H1 (cell line): ENCODE measurements at regions not wholly inside any gene's neighbourhood (a gene's known extent, or its start where the extent isn't known, plus 50 kb on each side); places are given as distances from the start of the nearest gene placed in this dataset.
A peak's percentile ranks its signal among the peaks of the same experiment; 100 is the strongest.

Experiments used
- CTCF ChIA-PET: fragments of 300-600 bp; sonication (Branson Sonifier 250); formaldehyde crosslinking; loops from one replicate; lab custom pipeline; 2021; ENCODE audit not compliant: partially characterized antibody; lab: Charles Lee
- POLR2A ChIA-PET: fragments of 300-600 bp; sonication (Branson Sonifier 250); formaldehyde crosslinking; loops from one replicate; lab custom pipeline; 2021; ENCODE audit warnings: inconsistent platforms; ENCODE audit not compliant: partially characterized antibody; lab: Charles Lee
- DNase-seq, 2 experiments: peaks; one replicate each; pipeline versions ENCODE4 v3.0.0 to v3.0.0-alpha.2; 2010 to 2022; ENCODE audit warnings: low spot score in 2 of 2, low read depth in 1 of 2, mixed read lengths in 1 of 2
- FAIRE-seq: peaks from 2 replicates; lab custom pipeline; 2011; peaks lifted over from hg19 to GRCh38; lab: Jason Lieb, UNC
- H2AFZ ChIP-seq: 2 replicates; pipeline ENCODE4 v1.8.1; 2012; ENCODE audit warnings: low read length, inconsistent platforms
- H2AK5ac ChIP-seq: 2 replicates; pipeline ENCODE4 v1.6.1; 2013; ENCODE audit warnings: low read depth, low read length
- H2BK120ac ChIP-seq: replicated peaks from 2 replicates; pipeline ENCODE3; 2013; ENCODE audit warnings: low read depth, low read length, inconsistent platforms
- H2BK12ac ChIP-seq: 2 replicates; pipeline ENCODE4 v1.6.1; 2013; ENCODE audit warnings: low read depth, low read length
- H2BK15ac ChIP-seq: 2 replicates; pipeline ENCODE4 v1.6.1; 2013; ENCODE audit warnings: low read length
- H2BK20ac ChIP-seq: 2 replicates; pipeline ENCODE4 v1.6.1; 2013; ENCODE audit warnings: low read length
- H2BK5ac ChIP-seq: 2 replicates; pipeline ENCODE4 v1.6.1; 2013; ENCODE audit warnings: low read depth, low read length
- H3K14ac ChIP-seq: 2 replicates; pipeline ENCODE4 v1.6.1; 2013; ENCODE audit warnings: inconsistent platforms; ENCODE audit not compliant: insufficient read length
- H3K18ac ChIP-seq: 2 replicates; pipeline ENCODE4 v1.6.1; 2013; ENCODE audit warnings: low read length; ENCODE audit errors: extremely low read depth
- H3K23ac ChIP-seq: 2 replicates; pipeline ENCODE4 v1.6.1; 2013; ENCODE audit warnings: inconsistent platforms; ENCODE audit not compliant: insufficient read length
- H3K23me2 ChIP-seq: 2 replicates; pipeline ENCODE4 v1.6.1; 2013; ENCODE audit warnings: low read depth, low read length
- H3K27ac ChIP-seq: 2 replicates; pipeline ENCODE4 v1.6.1; 2011; ENCODE audit warnings: low read depth, low read length, inconsistent platforms
- H3K27me3 ChIP-seq, 4 experiments: replicated peaks in 1 of 4; 1 replicate in 1 of 4; 2 replicates in 3 of 4; pipeline versions ENCODE4 v1.6.1 to v1.8.1; 2011 to 2013; ENCODE audit warnings: low read length in 3 of 4, mild to moderate bottlenecking in 3 of 4, inconsistent platforms in 2 of 4, mixed read lengths in 2 of 4, moderate library complexity in 1 of 4; ENCODE audit not compliant: control insufficient read depth in 3 of 4, insufficient read depth in 3 of 4; ENCODE audit errors: extremely low read depth in 1 of 4
- H3K36me3 ChIP-seq, 4 experiments: 2 replicates each; pipeline versions ENCODE4 v1.6.1 to v1.8.1; 2011 to 2013; ENCODE audit warnings: mild to moderate bottlenecking in 4 of 4, low read length in 3 of 4, moderate library complexity in 2 of 4, control low read depth in 1 of 4, inconsistent platforms in 1 of 4; ENCODE audit not compliant: insufficient read depth in 4 of 4, control insufficient read depth in 2 of 4
- H3K4ac ChIP-seq: replicated peaks from 2 replicates; pipeline ENCODE3; 2013; ENCODE audit warnings: low read length, low read depth, mixed read lengths, inconsistent platforms; ENCODE audit not compliant: insufficient read length
- H3K4me1 ChIP-seq, 4 experiments: replicated peaks in 1 of 4; 1 replicate in 1 of 4; 2 replicates in 3 of 4; pipeline versions ENCODE4 v1.6.1 to v1.8.1; 2011 to 2013; ENCODE audit warnings: low read length in 3 of 4, inconsistent platforms in 2 of 4, mixed read lengths in 1 of 4; ENCODE audit not compliant: insufficient read depth in 4 of 4, control insufficient read depth in 3 of 4
- H3K4me2 ChIP-seq, 2 experiments: 2 replicates each; pipeline versions ENCODE4 v1.6.1 to v1.8.1; 2011 to 2013; ENCODE audit warnings: low read depth in 2 of 2, low read length in 2 of 2, control low read depth in 1 of 2, inconsistent platforms in 1 of 2, mild to moderate bottlenecking in 1 of 2; ENCODE audit not compliant: insufficient read depth in 1 of 2
- H3K4me3 ChIP-seq, 4 experiments: fragments of 200-600, 300-600 bp in 1 of 4; sonication (generic), shearing (Covaris generic), sonication (Bioruptor Twin) in 1 of 4; 2 replicates each; pipeline versions ENCODE4 v1.5.1 to v1.8.1; 2011 to 2016; ENCODE audit warnings: low read length in 4 of 4, low read depth in 3 of 4, control low read depth in 2 of 4, inconsistent platforms in 2 of 4, mild to moderate bottlenecking in 2 of 4, mixed read lengths in 1 of 4, moderate library complexity in 1 of 4; ENCODE audit not compliant: insufficient read depth in 2 of 4; ENCODE audit errors: extremely low read depth in 1 of 4
- H3K56ac ChIP-seq: replicated peaks from 2 replicates; pipeline ENCODE3; 2013; ENCODE audit warnings: low read depth, mild to moderate bottlenecking, mixed read lengths, low read length, inconsistent platforms; ENCODE audit not compliant: insufficient read length
- H3K79me1 ChIP-seq: 2 replicates; pipeline ENCODE4 v1.6.1; 2013; ENCODE audit warnings: low read depth, low read length, control low read depth
- H3K79me2 ChIP-seq, 2 experiments: 2 replicates each; pipeline versions ENCODE4 v1.6.1 to v1.8.1; 2012 to 2013; ENCODE audit warnings: low read length in 2 of 2, mild to moderate bottlenecking in 2 of 2, inconsistent platforms in 1 of 2; ENCODE audit not compliant: insufficient read depth in 2 of 2, control insufficient read depth in 1 of 2
- H3K9ac ChIP-seq, 4 experiments: replicated peaks in 1 of 4; 1 replicate in 1 of 4; 2 replicates in 3 of 4; pipeline versions ENCODE4 v1.6.1 to v1.8.1; 2011 to 2013; ENCODE audit warnings: low read depth in 3 of 4, low read length in 3 of 4, control low read depth in 2 of 4, mild to moderate bottlenecking in 2 of 4, moderate library complexity in 2 of 4, inconsistent platforms in 1 of 4; ENCODE audit errors: extremely low read depth in 1 of 4
- H3K9me3 ChIP-seq, 2 experiments: 2 replicates each; pipeline versions ENCODE4 v1.6.1 to v1.8.1; 2012 to 2013; ENCODE audit warnings: mild to moderate bottlenecking in 2 of 2, moderate library complexity in 2 of 2, control low read depth in 1 of 2, inconsistent platforms in 1 of 2, low read depth in 1 of 2, low read length in 1 of 2, mixed read lengths in 1 of 2; ENCODE audit not compliant: insufficient read depth in 2 of 2
- H4K20me1 ChIP-seq, 2 experiments: replicated peaks in 1 of 2; 2 replicates each; pipeline versions ENCODE3 to v1.8.1; 2011 to 2013; ENCODE audit warnings: inconsistent platforms in 2 of 2, low read length in 2 of 2, mild to moderate bottlenecking in 1 of 2; ENCODE audit not compliant: insufficient read depth in 2 of 2, control insufficient read depth in 1 of 2
- H4K5ac ChIP-seq: 2 replicates; pipeline ENCODE4 v1.6.1; 2013; ENCODE audit warnings: low read length, low read depth, mixed read lengths, inconsistent platforms; ENCODE audit not compliant: insufficient read length
- H4K8ac ChIP-seq: 2 replicates; pipeline ENCODE4 v1.8.0; 2013; ENCODE audit warnings: mild to moderate bottlenecking, moderate library complexity, low read length, inconsistent platforms; ENCODE audit not compliant: insufficient read depth; ENCODE audit errors: extremely low read depth
- H4K91ac ChIP-seq: replicated peaks from 2 replicates; pipeline ENCODE3; 2013; ENCODE audit warnings: low read length, mixed read lengths, inconsistent platforms; ENCODE audit not compliant: insufficient read length
- POU5F1 ChIP-seq: IDR thresholded peaks from 2 replicates; pipeline ENCODE4 v1.6.1; 2011; ENCODE audit warnings: low read depth, mild to moderate bottlenecking, low read length, moderate library complexity
- TAF1 ChIP-seq: IDR thresholded peaks from 2 replicates; pipeline ENCODE4 v1.6.1; 2011; ENCODE audit warnings: mild to moderate bottlenecking, low read depth, low read length
- YY1 ChIP-seq: IDR thresholded peaks from 2 replicates; pipeline ENCODE4 v1.6.1; 2011; ENCODE audit warnings: low read depth, mild to moderate bottlenecking, low read length
- WGBS, 2 experiments: shearing (Covaris generic) in 1 of 2; methylation state at CpG; one replicate each; pipeline versions ENCODE4 v1.1.6 to v1.1.7; 2013 to 2015; ENCODE audit warnings: low lambda C conversion rate in 2 of 2, mixed read lengths in 2 of 2, inconsistent platforms in 1 of 2, low coverage in 1 of 2, missing lambda C conversion rate in 1 of 2; ENCODE audit not compliant: insufficient replicate concordance in 2 of 2, insufficient coverage in 1 of 2, insufficient read length in 1 of 2; ENCODE audit errors: extremely low coverage in 1 of 2, missing lambda C conversion rate in 1 of 2; 5-methylcytosine and 5-hydroxymethylcytosine counted together

- Histone ChIP-seq H3K9ac (no peak overlapping the region), H3K27me3 (no peaks in the 10 kb centered on the region), H4K5ac (no peak overlapping the region), H3K23ac (no peak overlapping the region), H3K79me2 (no peaks in the 10 kb centered on the region), H3K4ac (no peak overlapping the region), H2AK5ac (no peak overlapping the region), H2AFZ (no peak overlapping the region), H2BK120ac (no peak overlapping the region), H3K18ac (0 out of 2 replicates have a peak overlapping the region, but pooled peaks have one; percentile 6), H2BK15ac (no peak overlapping the region), H4K91ac (no peak overlapping the region), H3K4me3 (no peak overlapping the region), H3K4me1 (peaks cover 0 to 15% (median 1%) of the 10 kb centered on the region in 4 experiments; a peak in 2 of 7 replicates), H4K20me1 (no peaks in the 10 kb centered on the region), H2BK20ac (no peak overlapping the region), H4K8ac (no peak overlapping the region), H3K4me2 (peak overlapping the region in 1 of 2 experiments; percentile 10; a peak in 2 of 4 replicates), H2BK12ac (no peak overlapping the region), H3K79me1 (no peaks in the 10 kb centered on the region), H3K56ac (no peak overlapping the region), H3K27ac (peak overlapping the region; percentile 52; the same call in 1 of the 2 replicates), H2BK5ac (no peak overlapping the region), H3K14ac (no peak overlapping the region), H3K23me2 (peaks cover 2% of the 10 kb centered on the region; the same call in 1 of the 2 replicates), H3K9me3 (peaks cover 0 to 2% of the 10 kb centered on the region in 2 experiments; a peak in 1 of 4 replicates), H3K36me3 (no peaks in the 10 kb centered on the region)
- TF ChIP-seq YY1 (0 out of 2 replicates have a peak, but pooled peaks have one; percentile 24), TAF1 (no peak), POU5F1 (0 out of 2 replicates have a peak, but pooled peaks have one; percentile 12)
- no peak for DNase-seq
- CTCF ChIA-PET: no interaction called here
- POLR2A ChIA-PET: interaction anchor here (0.5 kb wide), 1 partner anchor 66 kb away, joined by 3 read pairs; no protein-coding TSS in a partner anchor
- FAIRE-seq: peak; percentile 96
- 62% methylated on average over 3 of the region's 3 CpGs; no CpG with 5 or more reads in 1 of the 2 experiments for WGBS, 2 experiments
These were observed 577.8 kb downstream of the NLGN4X start for GRCh38 chrX:5650904-5651303.
